ENCODE measurements at regions not wholly inside any gene's neighbourhood (a gene's known extent, or its start where the extent isn't known, plus 50 kb on each side); places are given as distances from the start of the nearest gene placed in this dataset.

- Histone ChIP-seq H3K27me3 (ENCODE audit: insufficient read depth, low read length) (no peaks in the 10 kb centered on the region), H3K4me3 (ENCODE audit: insufficient read depth, low read depth, low read length) (no peak overlapping the region), H3K4me1 (ENCODE audit: insufficient read depth, low read length) (no peaks in the 10 kb centered on the region), H3K9me3 (ENCODE audit: insufficient read depth, low read depth, low read length) (peaks cover 4% of the 10 kb centered on the region), H3K79me2 (ENCODE audit: insufficient read depth, low read length) (no peaks in the 10 kb centered on the region), H4K20me1 (ENCODE audit: insufficient read depth, low read length) (no peaks in the 10 kb centered on the region), H2AFZ (ENCODE audit: low read depth, low read length) (no peak overlapping the region), H3K9ac (ENCODE audit: low read length) (no peak overlapping the region), H3K27ac (ENCODE audit: low read depth, low read length) (no peak overlapping the region), H3K36me3 (ENCODE audit: insufficient read depth, low read length) (no peaks in the 10 kb centered on the region), H3K4me2 (ENCODE audit: low read length) (no peak overlapping the region)
- TF ChIP-seq, protein P1, sequence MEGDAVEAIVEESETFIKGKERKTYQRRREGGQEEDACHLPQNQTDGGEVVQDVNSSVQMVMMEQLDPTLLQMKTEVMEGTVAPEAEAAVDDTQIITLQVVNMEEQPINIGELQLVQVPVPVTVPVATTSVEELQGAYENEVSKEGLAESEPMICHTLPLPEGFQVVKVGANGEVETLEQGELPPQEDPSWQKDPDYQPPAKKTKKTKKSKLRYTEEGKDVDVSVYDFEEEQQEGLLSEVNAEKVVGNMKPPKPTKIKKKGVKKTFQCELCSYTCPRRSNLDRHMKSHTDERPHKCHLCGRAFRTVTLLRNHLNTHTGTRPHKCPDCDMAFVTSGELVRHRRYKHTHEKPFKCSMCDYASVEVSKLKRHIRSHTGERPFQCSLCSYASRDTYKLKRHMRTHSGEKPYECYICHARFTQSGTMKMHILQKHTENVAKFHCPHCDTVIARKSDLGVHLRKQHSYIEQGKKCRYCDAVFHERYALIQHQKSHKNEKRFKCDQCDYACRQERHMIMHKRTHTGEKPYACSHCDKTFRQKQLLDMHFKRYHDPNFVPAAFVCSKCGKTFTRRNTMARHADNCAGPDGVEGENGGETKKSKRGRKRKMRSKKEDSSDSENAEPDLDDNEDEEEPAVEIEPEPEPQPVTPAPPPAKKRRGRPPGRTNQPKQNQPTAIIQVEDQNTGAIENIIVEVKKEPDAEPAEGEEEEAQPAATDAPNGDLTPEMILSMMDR (IDR thresholded peaks at IDR 0.05; ENCODE audit: insufficient read depth, low read depth, low read length) = no peak
- no peak for TF ChIP-seq EZH2 (IDR thresholded peaks at IDR 0.05; ENCODE audit: insufficient read depth, low read length)
- DNase-seq (ENCODE audit: low read depth) (no peak), FAIRE-seq (no peak)
- Mint-ChIP-seq H3K4me3 (ENCODE audit: unreplicated experiment) (no peak overlapping the region), H3K9me3 (ENCODE audit: unreplicated experiment) (no peaks in the 10 kb centered on the region), H3K27ac (ENCODE audit: unreplicated experiment) (no peak overlapping the region), H3K27me3 (ENCODE audit: low read depth, unreplicated experiment) (no peaks in the 10 kb centered on the region), H3K36me3 (ENCODE audit: low read depth, unreplicated experiment) (no peaks in the 10 kb centered on the region), H3K4me1 (ENCODE audit: low read depth, unreplicated experiment) (no peaks in the 10 kb centered on the region)
These were observed 768.0 kb upstream of the TMPRSS15 start for GRCh38 chr21:19171585-19171984.

GRCh38 chr21:19181604-19182140, 778.1 kb upstream of the TMPRSS15 start:
- no peak for TF ChIP-seq EZH2 (IDR thresholded peaks at IDR 0.05; ENCODE audit: insufficient read depth, low read length)
- TF ChIP-seq, protein P1 (IDR thresholded peaks at IDR 0.05; ENCODE audit: insufficient read depth, low read depth, low read length) = no peak
- DNase-seq (ENCODE audit: low read depth) (no peak), FAIRE-seq (no peak)
- no peaks in the 10 kb centered on the region for H3K36me3 Mint-ChIP-seq (ENCODE audit: low read depth, unreplicated experiment)
- Histone ChIP-seq H3K9me3 (ENCODE audit: insufficient read depth, low read depth, low read length) (peaks cover 8% of the 10 kb centered on the region), H4K20me1 (ENCODE audit: insufficient read depth, low read length) (no peaks in the 10 kb centered on the region), H3K4me3 (ENCODE audit: insufficient read depth, low read depth, low read length) (no peak overlapping the region), H2AFZ (ENCODE audit: low read depth, low read length) (no peak overlapping the region), H3K27me3 (ENCODE audit: insufficient read depth, low read length) (no peaks in the 10 kb centered on the region), H3K36me3 (ENCODE audit: insufficient read depth, low read length) (no peaks in the 10 kb centered on the region), H3K4me2 (ENCODE audit: low read length) (no peak overlapping the region), H3K9ac (ENCODE audit: low read length) (no peak overlapping the region), H3K27ac (ENCODE audit: low read depth, low read length) (no peak overlapping the region), H3K79me2 (ENCODE audit: insufficient read depth, low read length) (no peaks in the 10 kb centered on the region), H3K4me1 (ENCODE audit: insufficient read depth, low read length) (no peaks in the 10 kb centered on the region)
- no peak overlapping the region for H3K27ac Mint-ChIP-seq (ENCODE audit: unreplicated experiment)
- H3K9me3 Mint-ChIP-seq (ENCODE audit: unreplicated experiment) = no peaks in the 10 kb centered on the region
- no peak overlapping the region for H3K4me3 Mint-ChIP-seq (ENCODE audit: unreplicated experiment)
- H3K27me3 Mint-ChIP-seq (ENCODE audit: low read depth, unreplicated experiment) = no peaks in the 10 kb centered on the region
- H3K4me1 Mint-ChIP-seq (ENCODE audit: low read depth, unreplicated experiment) = no peaks in the 10 kb centered on the region

DNA sequence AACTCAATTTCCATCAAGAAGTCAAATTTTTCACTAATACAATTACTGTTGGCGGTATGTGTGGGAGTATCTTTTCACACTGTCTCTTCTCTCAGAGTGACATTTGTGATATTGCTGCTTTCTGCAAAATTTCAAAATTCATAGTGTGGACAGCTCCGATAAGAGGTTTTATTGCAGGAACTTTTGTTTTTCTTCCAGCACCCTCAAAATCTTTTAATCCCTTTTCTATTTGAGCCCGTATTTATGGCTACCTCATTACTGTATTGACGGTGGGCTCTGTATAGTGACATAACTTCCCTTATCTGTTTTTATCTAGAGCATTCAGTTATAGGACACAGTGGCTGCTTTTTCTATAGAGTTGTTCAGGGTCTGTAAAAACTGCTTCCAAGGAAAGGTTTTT, 794.4 kb upstream of the TMPRSS15 start:
- Histone ChIP-seq H3K9ac (ENCODE audit: low read length) (no peak overlapping the region), H3K4me3 (ENCODE audit: insufficient read depth, low read depth, low read length) (no peak overlapping the region), H4K20me1 (ENCODE audit: insufficient read depth, low read length) (no peaks in the 10 kb centered on the region), H3K4me1 (ENCODE audit: insufficient read depth, low read length) (no peaks in the 10 kb centered on the region), H3K27me3 (ENCODE audit: insufficient read depth, low read length) (no peaks in the 10 kb centered on the region), H3K9me3 (ENCODE audit: insufficient read depth, low read depth, low read length) (peaks cover 4% of the 10 kb centered on the region), H2AFZ (ENCODE audit: low read depth, low read length) (no peak overlapping the region), H3K36me3 (ENCODE audit: insufficient read depth, low read length) (no peaks in the 10 kb centered on the region), H3K27ac (ENCODE audit: low read depth, low read length) (no peak overlapping the region), H3K4me2 (ENCODE audit: low read length) (no peak overlapping the region), H3K79me2 (ENCODE audit: insufficient read depth, low read length) (no peaks in the 10 kb centered on the region)
- no peak for DNase-seq (ENCODE audit: low read depth)
- no peaks in the 10 kb centered on the region for H3K27me3 Mint-ChIP-seq (ENCODE audit: low read depth, unreplicated experiment)
- H3K9me3 Mint-ChIP-seq (ENCODE audit: unreplicated experiment) = no peaks in the 10 kb centered on the region
- no peak for TF ChIP-seq EZH2 (IDR thresholded peaks at IDR 0.05; ENCODE audit: insufficient read depth, low read length)
- TF ChIP-seq, protein P1 (IDR thresholded peaks at IDR 0.05; ENCODE audit: insufficient read depth, low read depth, low read length) = no peak
- H3K36me3 Mint-ChIP-seq (ENCODE audit: low read depth, unreplicated experiment) = no peaks in the 10 kb centered on the region
- no peak overlapping the region for H3K4me3 Mint-ChIP-seq (ENCODE audit: unreplicated experiment)
- FAIRE-seq = no peak
- H3K27ac Mint-ChIP-seq (ENCODE audit: unreplicated experiment) = no peak overlapping the region
- peaks cover 2% of the 10 kb centered on the region for H3K4me1 Mint-ChIP-seq (ENCODE audit: low read depth, unreplicated experiment)

All from astrocyte (in vitro differentiated cells and primary cell).